Naive thymus-derived CD4-positive, alpha-beta T cell (primary cell): ENCODE measurements at regions not wholly inside any gene's neighbourhood (a gene's known extent, or its start where the extent isn't known, plus 50 kb on each side); places are given as distances from the start of the nearest gene placed in this dataset.

ENCODE experiments used
- ATAC-seq: fragments of 150-1000 bp; cut with Tn5 transposase; 2 replicates; pipeline ENCODE4 v1.10.0; 2021; ENCODE audit warnings: mild to moderate bottlenecking, moderate library complexity
- CTCF ChIA-PET: fragments of 350-600 bp; sonication (Branson Sonifier 250); formaldehyde crosslinking; loops from one replicate; lab custom pipeline; 2021; ENCODE audit warnings: antibody characterized with exemption; lab: Charles Lee
- POLR2A ChIA-PET: fragments of 350-600 bp; sonication (Branson Sonifier 250); formaldehyde crosslinking; loops from one replicate; lab custom pipeline; 2021; ENCODE audit warnings: antibody characterized with exemption, inconsistent platforms; lab: Charles Lee
- DNase-seq, 9 donors: peaks; one replicate each; pipeline versions ENCODE4 v3.0.0 to v3.0.0-alpha.2; 2020 to 2022; ENCODE audit warnings: mixed read lengths in 1 of 9
- H3K27ac ChIP-seq: one replicate; pipeline ENCODE4 v1.7.0; 2013; ENCODE audit warnings: mild to moderate bottlenecking, low read depth, low read length, moderate library complexity
- H3K27me3 ChIP-seq, 2 donors: one replicate each; pipeline ENCODE4 v1.7.0; 2013; ENCODE audit warnings: low read length in 2 of 2, mild to moderate bottlenecking in 2 of 2, moderate library complexity in 2 of 2; ENCODE audit not compliant: control insufficient read depth in 2 of 2, insufficient read depth in 2 of 2
- H3K36me3 ChIP-seq, 3 experiments: 1 replicate in 2 of 3; 2 replicates in 1 of 3; pipeline ENCODE4 v1.7.0; 2013; ENCODE audit warnings: low read length in 3 of 3, mild to moderate bottlenecking in 3 of 3, moderate library complexity in 1 of 3; ENCODE audit not compliant: insufficient read depth in 3 of 3, control insufficient read depth in 2 of 3
- H3K4me1 ChIP-seq, 2 donors: one replicate each; pipeline ENCODE4 v1.7.0; 2013; ENCODE audit warnings: low read length in 2 of 2, mild to moderate bottlenecking in 2 of 2, moderate library complexity in 1 of 2; ENCODE audit not compliant: control insufficient read depth in 2 of 2, insufficient read depth in 2 of 2
- H3K4me3 ChIP-seq: 2 replicates; pipeline ENCODE4 v1.7.0; 2013; ENCODE audit warnings: mild to moderate bottlenecking, low read length
- H3K9me3 ChIP-seq, 3 experiments: 1 replicate in 2 of 3; 2 replicates in 1 of 3; pipeline ENCODE4 v1.7.0; 2013; ENCODE audit warnings: low read length in 3 of 3; ENCODE audit not compliant: control insufficient read depth in 2 of 3
- H3K27ac Mint-ChIP-seq, 9 donors: one replicate each; pipeline ENCODE4 v1.8.0; 2020 to 2022; ENCODE audit warnings: mixed read lengths in 9 of 9, mild to moderate bottlenecking in 8 of 9, moderate library complexity in 5 of 9, inconsistent platforms in 2 of 9
- H3K27me3 Mint-ChIP-seq, 5 donors: one replicate each; pipeline ENCODE4 v1.8.0; 2021 to 2022; ENCODE audit warnings: mixed read lengths in 5 of 5, mild to moderate bottlenecking in 1 of 5
- H3K36me3 Mint-ChIP-seq, 5 donors: one replicate each; pipeline ENCODE4 v1.8.0; 2020 to 2022; ENCODE audit warnings: mixed read lengths in 5 of 5, mild to moderate bottlenecking in 3 of 5, inconsistent platforms in 1 of 5
- H3K4me1 Mint-ChIP-seq, 7 donors: one replicate each; pipeline ENCODE4 v1.8.0; 2020 to 2022; ENCODE audit warnings: mixed read lengths in 7 of 7, mild to moderate bottlenecking in 3 of 7, inconsistent platforms in 1 of 7
- H3K4me3 Mint-ChIP-seq, 10 donors: one replicate each; pipeline ENCODE4 v1.8.0; 2020 to 2022; ENCODE audit warnings: mild to moderate bottlenecking in 10 of 10, mixed read lengths in 10 of 10, moderate library complexity in 6 of 10, inconsistent platforms in 2 of 10
- H3K9me3 Mint-ChIP-seq, 11 donors: one replicate each; pipeline ENCODE4 v1.8.0; 2020 to 2022; ENCODE audit warnings: mixed read lengths in 11 of 11, mild to moderate bottlenecking in 4 of 11, inconsistent platforms in 1 of 11, moderate library complexity in 1 of 11
- intact Hi-C, 2 donors: fragments of 100-400 bp; cut with micrococcal nuclease; formaldehyde crosslinking; loops; one replicate each; pipeline ENCODE4 v1.15.1; 2023

GRCh38 chr5:119899981-119900380, 270.6 kb downstream of the FAM170A start:
- no peak for ATAC-seq
- intact Hi-C loops = no loop called here
- Histone ChIP-seq H3K4me3 (no peak overlapping the region), H3K9me3 (no peaks in the 10 kb centered on the region), H3K27me3 (no peaks in the 10 kb centered on the region), H3K27ac (no peak overlapping the region), H3K36me3 (no peaks in the 10 kb centered on the region), H3K4me1 (no peaks in the 10 kb centered on the region)
- POLR2A ChIA-PET = no interaction called here
- CTCF ChIA-PET = no interaction called here
- H3K4me1 Mint-ChIP-seq = no peaks in the 10 kb centered on the region
- DNase-seq = no peak
- H3K4me3 Mint-ChIP-seq = no peak overlapping the region
- H3K27ac Mint-ChIP-seq = no peak overlapping the region
- no peaks in the 10 kb centered on the region for H3K27me3 Mint-ChIP-seq
- peaks cover 0 to 3% (median 0%) of the 10 kb centered on the region in 11 donors for H3K9me3 Mint-ChIP-seq
- H3K36me3 Mint-ChIP-seq = no peaks in the 10 kb centered on the region

- Mint-ChIP-seq H3K27ac (no peak overlapping the region), H3K36me3 (no peaks in the 10 kb centered on the region), H3K9me3 (peaks cover 0 to 8% (median 2%) of the 10 kb centered on the region in 11 donors), H3K4me3 (no peak overlapping the region), H3K4me1 (no peaks in the 10 kb centered on the region), H3K27me3 (no peaks in the 10 kb centered on the region)
- Histone ChIP-seq H3K9me3 (no peaks in the 10 kb centered on the region), H3K4me3 (no peak overlapping the region), H3K4me1 (no peaks in the 10 kb centered on the region), H3K27ac (no peak overlapping the region), H3K27me3 (no peaks in the 10 kb centered on the region), H3K36me3 (no peaks in the 10 kb centered on the region)
- DNase-seq (no peak), ATAC-seq (no peak)
- POLR2A ChIA-PET = no interaction called here
- CTCF ChIA-PET = no interaction called here
- intact Hi-C loops = no loop called here
These were observed 273.2 kb downstream of the FAM170A start for GRCh38 chr5:119902593-119902992.

- Mint-ChIP-seq H3K27ac (no peak overlapping the region), H3K27me3 (no peaks in the 10 kb centered on the region), H3K4me3 (no peak overlapping the region), H3K36me3 (no peaks in the 10 kb centered on the region), H3K9me3 (peaks cover 0 to 17% (median 6%) of the 10 kb centered on the region in 11 donors), H3K4me1 (no peaks in the 10 kb centered on the region)
- H3K36me3 ChIP-seq = no peaks in the 10 kb centered on the region
- no peaks in the 10 kb centered on the region for H3K9me3 ChIP-seq
- ChIA-PET POLR2A (no interaction called here), CTCF (no interaction called here)
- H3K4me1 ChIP-seq = no peaks in the 10 kb centered on the region
- intact Hi-C loops = no loop called here
- DNase-seq (no peak), ATAC-seq (no peak)
- no peak overlapping the region for H3K27ac ChIP-seq
- no peaks in the 10 kb centered on the region for H3K27me3 ChIP-seq
- H3K4me3 ChIP-seq = no peak overlapping the region
These were observed 284.1 kb downstream of the FAM170A start for GRCh38 chr5:119913425-119913824.

- H3K27ac Mint-ChIP-seq = no peak overlapping the region
- no peaks in the 10 kb centered on the region for H3K4me1 Mint-ChIP-seq
- no peaks in the 10 kb centered on the region for H3K4me1 ChIP-seq
- H3K27ac ChIP-seq = no peak overlapping the region
- no peaks in the 10 kb centered on the region for H3K36me3 ChIP-seq
- peaks cover 0 to 18% (median 0%) of the 10 kb centered on the region in 11 donors for H3K9me3 Mint-ChIP-seq
- H3K4me3 ChIP-seq = no peak overlapping the region
- no peaks in the 10 kb centered on the region for H3K36me3 Mint-ChIP-seq
- no peak for ATAC-seq
- intact Hi-C loops = no loop called here
- H3K27me3 Mint-ChIP-seq = no peaks in the 10 kb centered on the region
- POLR2A ChIA-PET = no interaction called here
- no peaks in the 10 kb centered on the region for H3K9me3 ChIP-seq
- CTCF ChIA-PET = no interaction called here
- H3K4me3 Mint-ChIP-seq = no peak overlapping the region
- no peak for DNase-seq
- no peaks in the 10 kb centered on the region for H3K27me3 ChIP-seq
These were observed 289.9 kb downstream of the FAM170A start for GRCh38 chr5:119919279-119919678.

- Histone ChIP-seq H3K4me1 (no peaks in the 10 kb centered on the region), H3K27ac (no peak overlapping the region), H3K4me3 (no peak overlapping the region), H3K9me3 (no peaks in the 10 kb centered on the region), H3K27me3 (no peaks in the 10 kb centered on the region), H3K36me3 (no peaks in the 10 kb centered on the region)
- Mint-ChIP-seq H3K9me3 (peaks cover 0 to 17% (median 0%) of the 10 kb centered on the region in 11 donors), H3K4me1 (no peaks in the 10 kb centered on the region), H3K4me3 (no peak overlapping the region), H3K36me3 (no peaks in the 10 kb centered on the region), H3K27me3 (no peaks in the 10 kb centered on the region), H3K27ac (no peak overlapping the region)
- intact Hi-C loops = no loop called here
- ATAC-seq (no peak), DNase-seq (no peak)
- ChIA-PET CTCF (no interaction called here), POLR2A (no interaction called here)
These were observed 296.9 kb downstream of the FAM170A start for GRCh38 chr5:119926301-119926700.

GRCh38 chr5:119928974-119929373, 299.6 kb downstream of the FAM170A start:
- H3K9me3 Mint-ChIP-seq = peaks cover 0 to 5% (median 0%) of the 10 kb centered on the region in 11 donors
- no peaks in the 10 kb centered on the region for H3K27me3 Mint-ChIP-seq
- CTCF ChIA-PET = no interaction called here
- POLR2A ChIA-PET = no interaction called here
- ATAC-seq = no peak
- H3K9me3 ChIP-seq = no peaks in the 10 kb centered on the region
- H3K27me3 ChIP-seq = no peaks in the 10 kb centered on the region
- H3K4me3 ChIP-seq = no peak overlapping the region
- no peaks in the 10 kb centered on the region for H3K4me1 Mint-ChIP-seq
- H3K36me3 ChIP-seq = no peaks in the 10 kb centered on the region
- intact Hi-C loops = no loop called here
- H3K27ac Mint-ChIP-seq = no peak overlapping the region
- no peak overlapping the region for H3K27ac ChIP-seq
- H3K4me1 ChIP-seq = no peaks in the 10 kb centered on the region
- no peaks in the 10 kb centered on the region for H3K36me3 Mint-ChIP-seq
- no peak overlapping the region for H3K4me3 Mint-ChIP-seq
- no peak for DNase-seq

GRCh38 chr5:119930490-119930889, 301.1 kb downstream of the FAM170A start:
- POLR2A ChIA-PET = no interaction called here
- H3K27me3 Mint-ChIP-seq = no peaks in the 10 kb centered on the region
- ATAC-seq = no peak
- no peak for DNase-seq
- no peaks in the 10 kb centered on the region for H3K27me3 ChIP-seq
- H3K4me1 Mint-ChIP-seq = no peaks in the 10 kb centered on the region
- no peaks in the 10 kb centered on the region for H3K4me1 ChIP-seq
- no peaks in the 10 kb centered on the region for H3K36me3 ChIP-seq
- peaks cover 0 to 5% (median 0%) of the 10 kb centered on the region in 11 donors for H3K9me3 Mint-ChIP-seq
- H3K9me3 ChIP-seq = no peaks in the 10 kb centered on the region
- no peak overlapping the region for H3K4me3 Mint-ChIP-seq
- CTCF ChIA-PET = no interaction called here
- no peak overlapping the region for H3K27ac Mint-ChIP-seq
- no peak overlapping the region for H3K4me3 ChIP-seq
- intact Hi-C loops = no loop called here
- no peak overlapping the region for H3K27ac ChIP-seq
- no peaks in the 10 kb centered on the region for H3K36me3 Mint-ChIP-seq
